Transverse colon (tissue), 4 donors: ENCODE measurements at regions not wholly inside any gene's neighbourhood (a gene's known extent, or its start where the extent isn't known, plus 50 kb on each side); places are given as distances from the start of the nearest gene placed in this dataset.

Source experiments
- DNase-seq: peaks from one replicate; pipeline ENCODE4 v3.0.0-alpha.2; 2019
- H3K27ac ChIP-seq, 4 donors: fragments of 200-600 bp; sonication (generic); 2 replicates each; pipeline ENCODE4 v1.5.1; 2016 to 2018; ENCODE audit warnings: inconsistent platforms in 4 of 4
- H3K27me3 ChIP-seq: fragments of 200-600 bp; sonication (generic); 2 replicates; pipeline ENCODE4 v1.5.1; 2017; ENCODE audit warnings: inconsistent platforms
- H3K36me3 ChIP-seq, 4 donors: fragments of 200-600 bp; sonication (generic); 2 replicates each; pipeline ENCODE4 v1.5.1; 2017 to 2019; ENCODE audit warnings: inconsistent platforms in 4 of 4
- H3K4me1 ChIP-seq, 4 donors: fragments of 200-600 bp; sonication (generic); 2 replicates each; pipeline ENCODE4 v1.5.1; 2017 to 2020; ENCODE audit warnings: inconsistent platforms in 4 of 4
- H3K4me3 ChIP-seq, 4 donors: fragments of 200-600 bp; sonication (generic); 1 replicate in 1 of 4; 2 replicates in 3 of 4; pipeline versions ENCODE4 v1.5.1 to v1.6.1; 2017 to 2019; ENCODE audit warnings: inconsistent platforms in 4 of 4
- H3K9me3 ChIP-seq, 2 donors: fragments of 200-600 bp; sonication (generic); 2 replicates each; pipeline ENCODE4 v1.5.1; 2017 to 2019; ENCODE audit warnings: inconsistent platforms in 2 of 2
- EP300 ChIP-seq: sonication (generic); formaldehyde crosslinking; IDR thresholded peaks from one replicate; pipeline ENCODE4 v1.6.1; 2017; ENCODE audit warnings: antibody characterized with exemption, low read depth
- POLR2A ChIP-seq: fragments of 450-650 bp; IDR thresholded peaks from one replicate; pipeline ENCODE4 v1.6.1; 2016; ENCODE audit warnings: antibody characterized with exemption, mild to moderate bottlenecking, moderate library complexity
- POLR2AphosphoS5 ChIP-seq, 3 donors: sonication (generic); formaldehyde crosslinking; IDR thresholded peaks; one replicate each; pipeline ENCODE4 v1.6.1; 2016; ENCODE audit warnings: antibody characterized with exemption in 3 of 3
- WGBS, 2 donors: methylation state at CpG; one replicate each; pipeline ENCODE4 v1.1.5; 2018; ENCODE audit warnings: low coverage in 1 of 2; 5-methylcytosine and 5-hydroxymethylcytosine counted together
- in situ Hi-C, 4 donors: fragments of 200-750 bp; cut with MboI; loops; one replicate each; pipeline versions ENCODE4 v1.15.0 to v1.15.1; 2017; ENCODE audit warnings: low sequenced_read_pairs in 3 of 4, low pct_ligation_motif_present in 1 of 4, low pct_unique_long_range_greater_than_20kb in 1 of 4
- intact Hi-C: fragments of 100-400 bp; cut with DNase I; formaldehyde crosslinking; loops from one replicate; pipeline ENCODE4 v1.15.1; 2023; ENCODE audit warnings: low total_unique reads
- TF ChIP-seq, protein P1 (sequence below), 5 experiments: fragments of 200-600 bp in 3 of 5; fragments of 450-650 bp in 2 of 5; sonication (generic) in 3 of 5; IDR thresholded peaks; 1 replicate in 2 of 5; 2 replicates in 3 of 5; pipeline ENCODE4 v1.5.1; 2016 to 2017; ENCODE audit warnings: antibody characterized with exemption in 5 of 5, inconsistent platforms in 3 of 5, mild to moderate bottlenecking in 2 of 5, moderate library complexity in 1 of 5

DNA sequence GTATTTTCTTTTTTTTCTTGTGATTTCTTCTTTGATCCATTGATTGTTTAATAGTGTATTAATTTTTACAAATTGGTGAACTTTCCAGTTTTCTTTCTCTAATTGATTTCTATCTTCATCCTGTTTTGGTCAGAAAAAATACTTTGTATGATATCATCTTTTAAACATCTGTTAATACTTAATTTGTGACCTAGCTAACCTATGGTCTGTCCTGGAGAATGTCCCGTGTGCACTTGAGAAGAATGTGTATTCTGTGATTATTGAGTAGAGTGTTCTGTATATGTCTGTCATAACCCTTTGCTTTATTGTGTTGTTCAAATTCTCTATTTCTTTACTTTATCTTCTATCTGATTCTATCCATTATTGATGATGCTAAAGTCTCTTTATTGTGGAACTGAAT, 65.8 kb upstream of the ZEB1 start:
- TF ChIP-seq, protein P1, sequence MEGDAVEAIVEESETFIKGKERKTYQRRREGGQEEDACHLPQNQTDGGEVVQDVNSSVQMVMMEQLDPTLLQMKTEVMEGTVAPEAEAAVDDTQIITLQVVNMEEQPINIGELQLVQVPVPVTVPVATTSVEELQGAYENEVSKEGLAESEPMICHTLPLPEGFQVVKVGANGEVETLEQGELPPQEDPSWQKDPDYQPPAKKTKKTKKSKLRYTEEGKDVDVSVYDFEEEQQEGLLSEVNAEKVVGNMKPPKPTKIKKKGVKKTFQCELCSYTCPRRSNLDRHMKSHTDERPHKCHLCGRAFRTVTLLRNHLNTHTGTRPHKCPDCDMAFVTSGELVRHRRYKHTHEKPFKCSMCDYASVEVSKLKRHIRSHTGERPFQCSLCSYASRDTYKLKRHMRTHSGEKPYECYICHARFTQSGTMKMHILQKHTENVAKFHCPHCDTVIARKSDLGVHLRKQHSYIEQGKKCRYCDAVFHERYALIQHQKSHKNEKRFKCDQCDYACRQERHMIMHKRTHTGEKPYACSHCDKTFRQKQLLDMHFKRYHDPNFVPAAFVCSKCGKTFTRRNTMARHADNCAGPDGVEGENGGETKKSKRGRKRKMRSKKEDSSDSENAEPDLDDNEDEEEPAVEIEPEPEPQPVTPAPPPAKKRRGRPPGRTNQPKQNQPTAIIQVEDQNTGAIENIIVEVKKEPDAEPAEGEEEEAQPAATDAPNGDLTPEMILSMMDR (IDR thresholded peaks at IDR 0.05), result no peak
- no peak for TF ChIP-seq POLR2AphosphoS5 (IDR thresholded peaks at IDR 0.05)
- TF ChIP-seq POLR2A, result no peak
- no peak for TF ChIP-seq EP300
- Histone ChIP-seq H3K4me1 (no peaks in the 10 kb centered on the region), H3K4me3 (no peak overlapping the region), H3K27me3 (no peaks in the 10 kb centered on the region), H3K36me3 (no peaks in the 10 kb centered on the region), H3K9me3 (peaks cover 5% of the 10 kb centered on the region in 2 donors), H3K27ac (no peak overlapping the region)
- in situ Hi-C loops, result no loop called here
- no peak for DNase-seq
- intact Hi-C loops, result no loop called here
- 64 to 67% methylated on average over 1 of the region's 1 CpG for WGBS, 2 donors

DNA sequence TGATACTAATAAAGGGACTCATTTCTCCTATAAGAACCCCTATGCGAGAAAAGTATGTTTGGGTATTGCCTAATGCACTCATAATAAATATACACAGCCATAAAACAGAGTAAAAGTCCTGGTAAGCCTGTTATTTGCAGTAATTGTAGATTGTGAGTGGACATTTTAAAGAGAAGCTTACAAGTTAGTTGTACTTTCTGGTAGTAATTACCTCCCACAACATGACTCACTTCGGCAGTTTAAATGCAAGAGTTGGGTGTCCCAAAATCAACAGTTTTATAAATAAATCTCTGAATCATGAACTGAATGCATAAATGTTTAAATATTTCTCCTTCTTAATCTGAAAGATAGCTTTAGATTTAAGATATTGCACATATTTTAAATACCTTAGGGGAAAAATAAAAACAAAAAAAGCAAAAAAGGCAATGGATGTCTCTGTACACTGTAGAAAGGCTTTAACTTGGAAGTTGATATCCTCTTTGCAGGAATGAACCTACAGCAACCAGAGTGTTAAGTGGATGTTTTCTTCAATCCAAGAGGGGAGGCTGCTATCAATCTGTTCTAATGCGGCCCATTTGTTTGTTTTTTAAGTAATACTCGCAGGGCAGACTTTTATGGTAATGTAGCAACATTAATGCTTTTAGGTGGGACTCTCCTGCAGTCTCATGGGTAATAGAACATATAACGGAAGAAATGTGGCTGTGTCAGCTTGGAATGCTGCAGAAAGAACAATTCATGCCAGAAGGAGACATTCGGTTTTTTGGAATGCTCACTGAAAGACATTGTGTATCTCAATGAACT, 57.3 kb upstream of the ZEB1 start:
- WGBS, 2 donors, result 36 to 49% methylated on average over 5 to 6 of the region's 6 CpGs
- peak overlapping the region; percentile 27 to 44 (median 35) for H3K27ac ChIP-seq
- H3K4me1 ChIP-seq, result peaks cover 0 to 16% (median 0%) of the 10 kb centered on the region in 4 donors
- TF ChIP-seq EP300 (no peak), POLR2A (no peak), POLR2AphosphoS5 (IDR thresholded peaks at IDR 0.05) (no peak)
- TF ChIP-seq, protein P1 (IDR thresholded peaks at IDR 0.05), result no peak
- H3K4me3 ChIP-seq, result no peak overlapping the region
- intact Hi-C loops, result no loop called here
- DNase-seq, result no peak
- H3K27me3 ChIP-seq, result no peaks in the 10 kb centered on the region
- in situ Hi-C loops, result no loop called here
- no peaks in the 10 kb centered on the region for H3K36me3 ChIP-seq
- H3K9me3 ChIP-seq, result no peaks in the 10 kb centered on the region

DNA sequence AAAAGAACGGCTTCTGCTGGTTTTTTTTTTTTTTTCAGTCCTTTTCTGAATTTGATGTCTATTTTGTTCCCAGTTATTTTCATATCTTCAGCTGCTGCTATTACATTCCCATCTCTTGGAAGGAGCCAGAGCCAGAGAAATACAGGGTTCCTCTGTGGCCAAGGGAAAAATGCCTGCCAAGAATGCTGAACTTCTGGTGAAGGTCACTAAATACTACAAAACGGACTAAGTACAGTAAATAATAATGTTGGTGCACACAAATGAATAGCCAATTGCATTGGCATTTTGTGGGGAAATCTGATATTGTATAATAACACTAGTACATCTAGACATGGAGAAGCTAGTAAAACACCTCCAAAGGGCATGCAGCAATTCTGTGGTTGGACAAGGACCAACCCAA, 56.3 kb upstream of the ZEB1 start:
- no peak for DNase-seq
- intact Hi-C loops (no loop called here), in situ Hi-C loops (no loop called here)
- Histone ChIP-seq H3K27me3 (no peaks in the 10 kb centered on the region), H3K4me3 (no peak overlapping the region), H3K27ac (peak overlapping the region; percentile 27 to 44 (median 38)), H3K36me3 (no peaks in the 10 kb centered on the region), H3K4me1 (peaks cover 0 to 16% (median 0%) of the 10 kb centered on the region in 4 donors), H3K9me3 (no peaks in the 10 kb centered on the region)
- TF ChIP-seq, protein P1 (IDR thresholded peaks at IDR 0.05), result no peak
- TF ChIP-seq EP300 (no peak), POLR2A (no peak), POLR2AphosphoS5 (IDR thresholded peaks at IDR 0.05) (no peak)
- WGBS, 2 donors, result 63 to 68% methylated on average over 2 of the region's 2 CpGs

DNA sequence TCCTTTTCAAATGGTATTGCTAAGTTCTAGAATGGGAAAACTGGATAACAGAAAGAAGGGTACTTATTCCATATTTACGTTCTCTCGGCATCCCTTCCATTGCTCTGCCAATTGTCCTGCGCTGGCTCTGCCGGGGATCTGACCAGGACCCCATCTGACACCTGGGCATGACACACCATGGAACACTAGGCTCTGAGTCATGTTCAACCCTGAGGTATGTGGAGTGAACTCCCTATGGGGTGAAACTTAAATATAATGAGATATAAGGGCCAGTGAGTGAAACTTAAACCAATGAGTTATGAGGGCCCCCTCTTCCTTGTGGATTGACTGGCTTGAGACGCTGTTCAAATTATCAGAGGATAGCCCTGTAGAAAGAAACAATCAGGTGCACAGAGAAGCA, 55.1 kb upstream of the ZEB1 start:
- no peak for DNase-seq
- Histone ChIP-seq H3K36me3 (no peaks in the 10 kb centered on the region), H3K4me3 (no peak overlapping the region), H3K9me3 (no peaks in the 10 kb centered on the region), H3K27me3 (no peaks in the 10 kb centered on the region), H3K4me1 (peaks cover 0 to 16% (median 0%) of the 10 kb centered on the region in 4 donors), H3K27ac (no peak overlapping the region)
- intact Hi-C loops (no loop called here), in situ Hi-C loops (no loop called here)
- TF ChIP-seq, protein P1 (IDR thresholded peaks at IDR 0.05), result no peak
- TF ChIP-seq EP300 (no peak), POLR2AphosphoS5 (IDR thresholded peaks at IDR 0.05) (no peak), POLR2A (no peak)
- 92 to 100% methylated on average over 2 to 5 of the region's 5 CpGs for WGBS, 2 donors
